Cardiac muscle cell (in vitro differentiated cells and primary cell): ENCODE measurements at regions not wholly inside any gene's neighbourhood (a gene's known extent, or its start where the extent isn't known, plus 50 kb on each side); places are given as distances from the start of the nearest gene placed in this dataset.

Experiments used
- DNase-seq, 2 donors: peaks; one replicate each; pipeline versions ENCODE4 v3.0.0 to v3.0.0-alpha.2; 2010 to 2017; ENCODE audit warnings: low read depth in 1 of 2, low spot score in 1 of 2
- H3K27ac ChIP-seq: fragments of 200-600 bp; sonication (generic); 2 replicates; pipeline ENCODE4 v1.5.1; 2016
- H3K27me3 ChIP-seq: fragments of 200-600 bp; sonication (generic); 2 replicates; pipeline ENCODE4 v1.6.0; 2016; ENCODE audit warnings: control low read depth
- H3K36me3 ChIP-seq: fragments of 200-600 bp; sonication (generic); 2 replicates; pipeline ENCODE4 v1.5.1; 2016; ENCODE audit warnings: control low read depth
- H3K4me1 ChIP-seq: fragments of 200-600 bp; sonication (generic); 2 replicates; pipeline ENCODE4 v1.8.1; 2017; ENCODE audit warnings: low read depth, mild to moderate bottlenecking, mixed run types
- H3K4me3 ChIP-seq: fragments of 200-600 bp; sonication (generic); 2 replicates; pipeline ENCODE4 v1.5.1; 2016; ENCODE audit warnings: mild to moderate bottlenecking
- H3K9me3 ChIP-seq: fragments of 200-600 bp; sonication (generic); 2 replicates; pipeline ENCODE4 v1.5.1; 2017; ENCODE audit warnings: low read depth, mild to moderate bottlenecking, control low read depth
- CTCF ChIP-seq: IDR thresholded peaks from 2 replicates; pipeline ENCODE4 v1.5.1; 2012; ENCODE audit warnings: low read depth, mild to moderate bottlenecking, low read length

GRCh38 chr12:98423963-98424362 lies 91.4 kb upstream of the TMPO start:
- H3K4me1 ChIP-seq, result peaks cover 7% of the 10 kb centered on the region
- H3K36me3 ChIP-seq, result no peaks in the 10 kb centered on the region
- H3K27ac ChIP-seq, result no peak overlapping the region
- H3K27me3 ChIP-seq, result no peaks in the 10 kb centered on the region
- no peaks in the 10 kb centered on the region for H3K9me3 ChIP-seq
- DNase-seq, result no peak
- no peak for TF ChIP-seq CTCF
- H3K4me3 ChIP-seq, result no peak overlapping the region

GRCh38 chr12:98424726-98425401 lies 90.5 kb upstream of the TMPO start:
- peak; percentile 80 to 90 for DNase-seq

GRCh38 chr12:98425859-98426258 lies 89.5 kb upstream of the TMPO start:
- peak in 1 of 2 donors; percentile 40 for DNase-seq
- no peak for TF ChIP-seq CTCF

More at GRCh38 chr12:98424726-98425401, 90.5 kb upstream of the TMPO start:
- peak; percentile 72 for TF ChIP-seq CTCF
- Histone ChIP-seq H3K4me1 (peaks cover 7% of the 10 kb centered on the region), H3K27me3 (no peaks in the 10 kb centered on the region), H3K4me3 (no peak overlapping the region), H3K36me3 (no peaks in the 10 kb centered on the region), H3K9me3 (no peaks in the 10 kb centered on the region), H3K27ac (no peak overlapping the region)

GRCh38 chr12:98431089-98431488 lies 84.3 kb upstream of the TMPO start:
- no peaks in the 10 kb centered on the region for H3K36me3 ChIP-seq
- DNase-seq, result no peak
- H3K27me3 ChIP-seq, result no peaks in the 10 kb centered on the region
- TF ChIP-seq CTCF, result no peak
- no peaks in the 10 kb centered on the region for H3K9me3 ChIP-seq
- peaks cover 1% of the 10 kb centered on the region for H3K4me1 ChIP-seq
- no peak overlapping the region for H3K27ac ChIP-seq
- H3K4me3 ChIP-seq, result no peak overlapping the region

More at GRCh38 chr12:98425859-98426258, 89.5 kb upstream of the TMPO start:
- peak overlapping the region; percentile 13 for H3K27ac ChIP-seq
- H3K4me3 ChIP-seq, result no peak overlapping the region
- no peaks in the 10 kb centered on the region for H3K27me3 ChIP-seq
- no peaks in the 10 kb centered on the region for H3K9me3 ChIP-seq
- no peaks in the 10 kb centered on the region for H3K36me3 ChIP-seq
- H3K4me1 ChIP-seq, result peaks cover 7% of the 10 kb centered on the region

- Histone ChIP-seq H3K4me3 (no peak overlapping the region), H3K4me1 (no peaks in the 10 kb centered on the region), H3K36me3 (no peaks in the 10 kb centered on the region), H3K9me3 (no peaks in the 10 kb centered on the region), H3K27me3 (no peaks in the 10 kb centered on the region), H3K27ac (no peak overlapping the region)
- no peak for TF ChIP-seq CTCF
- no peak for DNase-seq
Measured at GRCh38 chr12:98437166-98437565, 78.2 kb upstream of the TMPO start.
